SK-N-SH (cell line): ENCODE measurements at regions not wholly inside any gene's neighbourhood (a gene's known extent, or its start where the extent isn't known, plus 50 kb on each side); places are given as distances from the start of the nearest gene placed in this dataset.

Experiments used
- CTCF ChIP-seq: fragments of 200-600 bp; sonication (generic); IDR thresholded peaks from 2 replicates; pipeline ENCODE4 v1.6.1; 2017; ENCODE audit warnings: antibody characterized with exemption, mild to moderate bottlenecking, moderate library complexity
- EP300 ChIP-seq, 2 experiments: IDR thresholded peaks; 2 replicates each; pipeline versions ENCODE4 v1.4.0 to v1.6.1; 2012; ENCODE audit warnings: borderline replicate concordance in 1 of 2, low read depth in 1 of 2, low read length in 1 of 2
- FOXM1 ChIP-seq: IDR thresholded peaks from 2 replicates; pipeline ENCODE4 v1.4.0; 2012; ENCODE audit warnings: low read depth, mild to moderate bottlenecking
- GATA2 ChIP-seq: sonication (generic); formaldehyde crosslinking; IDR thresholded peaks from 2 replicates; pipeline ENCODE4 v1.5.0; 2020; ENCODE audit warnings: mild to moderate bottlenecking, missing genetic modification reagents
- IRF3 ChIP-seq: fragments of 150-350 bp; IDR thresholded peaks from 2 replicates; pipeline ENCODE4 v1.6.1; 2016; ENCODE audit warnings: mild to moderate bottlenecking, low read depth, low read length
- MAX ChIP-seq: IDR thresholded peaks from 2 replicates; pipeline ENCODE4 v1.4.0; 2012; ENCODE audit warnings: low read depth
- PBX3 ChIP-seq: IDR thresholded peaks from 2 replicates; pipeline ENCODE4; 2012
- REST ChIP-seq: IDR thresholded peaks from 2 replicates; pipeline ENCODE4 v1.6.1; 2012; ENCODE audit warnings: mild to moderate bottlenecking, low read depth, low read length, moderate library complexity
- SIN3A ChIP-seq: IDR thresholded peaks from 2 replicates; pipeline ENCODE4 v1.6.1; 2012; ENCODE audit warnings: low read depth, mild to moderate bottlenecking, low read length, moderate library complexity, borderline replicate concordance

GRCh38 chr12:83805873-83806272, 1106.7 kb downstream of the SLC6A15 start:
- TF ChIP-seq REST (no peak), CTCF (no peak), IRF3 (no peak), PBX3 (no peak), EP300 (IDR thresholded peaks at IDR 0.05; ENCODE audit: borderline replicate concordance in 1 of 2, low read depth in 1 of 2, low read length in 1 of 2) (no peak), GATA2 (CRISPR knock-in tag) (no peak), SIN3A (no peak), MAX (no peak), FOXM1 (no peak)
